ENCODE measurements at regions not wholly inside any gene's neighbourhood (a gene's known extent, or its start where the extent isn't known, plus 50 kb on each side); places are given as distances from the start of the nearest gene placed in this dataset.

- Histone ChIP-seq H3K36me3 (ENCODE audit: control insufficient read depth, insufficient read depth, low read length) (no peaks in the 10 kb centered on the region), H3K4me2 (ENCODE audit: low read depth, low read length) (no peak overlapping the region), H2BK15ac (ENCODE audit: low read depth, low read length) (no peak overlapping the region), H3K4ac (ENCODE audit: low read depth, low read length) (no peak overlapping the region), H3K14ac (replicated peaks; ENCODE audit: low read depth, low read length) (no peak overlapping the region), H3K18ac (ENCODE audit: low read depth, low read length) (no peak overlapping the region), H3K9ac (ENCODE audit: low read depth, low read length) (no peak overlapping the region), H2BK120ac (ENCODE audit: low read depth, low read length) (no peak overlapping the region), H3K9me3 (ENCODE audit: control insufficient read depth, insufficient read depth, low read length) (no peaks in the 10 kb centered on the region), H2AK9ac (replicated peaks; ENCODE audit: low read depth, low read length, poor library complexity) (no peak overlapping the region), H2BK5ac (ENCODE audit: low read depth, low read length, poor library complexity, severe bottlenecking) (no peak overlapping the region), H2BK20ac (ENCODE audit: low read depth, low read length) (no peak overlapping the region), H3K23ac (ENCODE audit: low read depth, low read length) (no peak overlapping the region), H4K91ac (ENCODE audit: insufficient read depth, low read depth, low read length) (no peak overlapping the region), H3K56ac (ENCODE audit: extremely low read depth, insufficient read depth, low read length) (no peak overlapping the region), H3K79me1 (ENCODE audit: low read depth in 1 of 2, low read length in 2 of 2) (no peaks in the 10 kb centered on the region), H3K27ac (ENCODE audit: insufficient read depth, low read length) (no peak overlapping the region), H3K27me3 (ENCODE audit: control insufficient read depth, insufficient read depth, low read length) (no peaks in the 10 kb centered on the region), H4K8ac (ENCODE audit: low read depth in 2 of 2, low read length in 2 of 2) (no peak overlapping the region), H3K4me1 (ENCODE audit: control insufficient read depth, insufficient read depth, low read length) (no peaks in the 10 kb centered on the region), H3K4me3 (ENCODE audit: insufficient read depth, low read depth, low read length) (no peak overlapping the region), H4K20me1 (ENCODE audit: insufficient read depth, low read length) (no peaks in the 10 kb centered on the region), H3K9me1 (ENCODE audit: insufficient read depth, low read length) (no peaks in the 10 kb centered on the region), H2AFZ (replicated peaks; ENCODE audit: low read length, poor library complexity) (no peak overlapping the region), H4K5ac (ENCODE audit: low read depth, low read length) (no peak overlapping the region), H2AK5ac (ENCODE audit: low read depth, low read length) (no peak overlapping the region)
- no CpG with 5 or more reads among the region's 3 CpGs for WGBS, 2 experiments (ENCODE audit: extremely low coverage in 2 of 2, insufficient read length in 1 of 2)
- TF ChIP-seq FOS (IDR thresholded peaks at IDR 0.05; ENCODE audit: low read depth, low read length) (no peak), CTCF (conservative IDR thresholded peaks at IDR 0.05; ENCODE audit: low read depth, low read length) (no peak), POLR2A (IDR thresholded peaks at IDR 0.05; ENCODE audit: low read depth, low read length) (no peak), NFE2L2 (IDR thresholded peaks at IDR 0.05; ENCODE audit: low read depth, low read length) (no peak), MXI1 (IDR thresholded peaks at IDR 0.05; ENCODE audit: borderline replicate concordance, low read depth, low read length) (no peak), MAZ (IDR thresholded peaks at IDR 0.05; ENCODE audit: borderline replicate concordance, low read depth, low read length) (no peak), MAFK (IDR thresholded peaks at IDR 0.05; ENCODE audit: low read depth, low read length) (no peak), CEBPB (IDR thresholded peaks at IDR 0.05; ENCODE audit: low read depth, low read length) (no peak), RAD21 (IDR thresholded peaks at IDR 0.05; ENCODE audit: low read length) (no peak), BHLHE40 (IDR thresholded peaks at IDR 0.05; ENCODE audit: low read depth, low read length) (no peak), RFX5 (IDR thresholded peaks at IDR 0.05; ENCODE audit: low read depth, low read length) (no peak), CHD1 (IDR thresholded peaks at IDR 0.05; ENCODE audit: low read depth, low read length) (no peak), USF2 (IDR thresholded peaks at IDR 0.05; ENCODE audit: low read depth, low read length) (no peak), SMC3 (IDR thresholded peaks at IDR 0.05; ENCODE audit: low read depth, low read length) (no peak), RCOR1 (IDR thresholded peaks at IDR 0.05; ENCODE audit: insufficient replicate concordance, low read length) (no peak), ELK1 (IDR thresholded peaks at IDR 0.05; ENCODE audit: borderline replicate concordance, low read depth, low read length) (no peak)
- DNase-seq: no peak
- intact Hi-C loops (cut with micrococcal nuclease): no loop called here
- dilution Hi-C loops (cut with HindIII; ENCODE audit: low sequenced_read_pairs, unreplicated experiment): no loop called here
- BruUV-seq (replicated peaks): no TSS peak
- ChIA-PET CTCF (no interaction called here), POLR2A (ENCODE audit: unreplicated experiment) (no interaction called here)
- in situ Hi-C loops (cut with MboI; ENCODE audit: low sequenced_read_pairs): no loop called here
- no peak for ATAC-seq (ENCODE audit: low read depth)
These were observed 1281.2 kb upstream of the SORCS1 start for GRCh38 chr10:108445746-108446145.

Data from IMR-90 (cell line).